Daoy (cell line): ENCODE measurements at regions not wholly inside any gene's neighbourhood (a gene's known extent, or its start where the extent isn't known, plus 50 kb on each side); places are given as distances from the start of the nearest gene placed in this dataset.
A peak's percentile ranks its signal among the peaks of the same experiment; 100 is the strongest.

ENCODE experiments used
- DNase-seq: peaks from one replicate; pipeline ENCODE4 v3.0.0-alpha.2; 2015; ENCODE audit warnings: low read depth

- no peak for DNase-seq
These were observed 58.4 kb downstream of the ARL4C start for GRCh38 chr2:234438305-234438977.

GRCh38 chr2:234437642-234438304 lies 59.1 kb downstream of the ARL4C start:
- DNase-seq, result no peak

- no peak for DNase-seq
These were observed 60.4 kb downstream of the ARL4C start for GRCh38 chr2:234436482-234436837.

GRCh38 chr2:234435836-234436481 lies 60.9 kb downstream of the ARL4C start:
- DNase-seq, result peak; percentile 34

- no peak for DNase-seq
These were observed 63.7 kb downstream of the ARL4C start for GRCh38 chr2:234433201-234433600.

- no peak for DNase-seq
These were observed 66.0 kb downstream of the ARL4C start for GRCh38 chr2:234430871-234431270.

- DNase-seq, result no peak
These were observed 67.6 kb downstream of the ARL4C start for GRCh38 chr2:234429265-234429664.

- peak; percentile 36 for DNase-seq
These were observed 69.5 kb downstream of the ARL4C start for GRCh38 chr2:234427081-234428061.

- DNase-seq, result no peak
These were observed 70.3 kb downstream of the ARL4C start for GRCh38 chr2:234426616-234427015.

- DNase-seq, result no peak
These were observed 71.0 kb downstream of the ARL4C start for GRCh38 chr2:234425639-234426603.

GRCh38 chr2:234423884-234424283 lies 73.0 kb downstream of the ARL4C start:
- DNase-seq, result no peak

GRCh38 chr2:234422981-234423431 lies 73.9 kb downstream of the ARL4C start:
- DNase-seq, result no peak

- DNase-seq, result peak; percentile 78
These were observed 74.6 kb downstream of the ARL4C start for GRCh38 chr2:234422273-234422732.

- DNase-seq, result no peak
These were observed 76.5 kb downstream of the ARL4C start for GRCh38 chr2:234420408-234420807.

GRCh38 chr2:234419726-234420125 lies 77.2 kb downstream of the ARL4C start:
- no peak for DNase-seq

GRCh38 chr2:234415706-234416105 lies 81.2 kb downstream of the ARL4C start:
- DNase-seq, result no peak

GRCh38 chr2:234414596-234414995 lies 82.3 kb downstream of the ARL4C start:
- DNase-seq, result no peak

- DNase-seq, result peak; percentile 77
These were observed 84.2 kb downstream of the ARL4C start for GRCh38 chr2:234412726-234413125.

GRCh38 chr2:234411793-234412192 lies 85.1 kb downstream of the ARL4C start:
- no peak for DNase-seq

- DNase-seq, result no peak
These were observed 86.4 kb downstream of the ARL4C start for GRCh38 chr2:234410526-234410925.

GRCh38 chr2:234409590-234409989 lies 87.3 kb downstream of the ARL4C start:
- no peak for DNase-seq
